IMR-90 (cell line): ENCODE measurements at regions not wholly inside any gene's neighbourhood (a gene's known extent, or its start where the extent isn't known, plus 50 kb on each side); places are given as distances from the start of the nearest gene placed in this dataset.

ENCODE experiments used
- ATAC-seq: fragments of 200-7000 bp; cut with Tn5 transposase; 2 replicates; pipeline ENCODE4 v1.9.1; 2020; ENCODE audit warnings: low read depth, mild to moderate bottlenecking, moderate library complexity
- BruUV-seq: library from RNA; stranded (reverse); fragments of 400-500 nt; replicated peaks from 2 replicates; lab custom pipeline; 2021; lab: Mats Ljungman, UMichigan
- CTCF ChIA-PET: fragments of 300-600 bp; formaldehyde crosslinking; extraction: SDS; loops from one replicate; lab custom pipeline; 2021; ENCODE audit warnings: antibody characterized with exemption; lab: Yijun Ruan, JAX
- POLR2A ChIA-PET: fragments of 300-600 bp; sonication (Branson Sonifier 250); formaldehyde crosslinking; loops from one replicate; lab custom pipeline; 2022; ENCODE audit warnings: antibody characterized with exemption; ENCODE audit not compliant: unreplicated experiment; lab: Charles Lee
- DNase-seq: peaks from one replicate; pipeline ENCODE4 v3.0.0; 2013
- H2AFZ ChIP-seq: replicated peaks from 2 replicates; pipeline ENCODE3; 2013; ENCODE audit warnings: low read length, mild to moderate bottlenecking; ENCODE audit not compliant: poor library complexity
- H2AK5ac ChIP-seq: 2 replicates; pipeline ENCODE4 v1.6.1; 2013; ENCODE audit warnings: low read depth, low read length, inconsistent platforms
- H2AK9ac ChIP-seq: replicated peaks from 2 replicates; pipeline ENCODE3; 2013; ENCODE audit warnings: mild to moderate bottlenecking, low read depth, low read length, moderate library complexity; ENCODE audit not compliant: poor library complexity
- H2BK120ac ChIP-seq: 2 replicates; pipeline ENCODE4 v1.6.1; 2013; ENCODE audit warnings: low read depth, low read length, inconsistent platforms
- H2BK15ac ChIP-seq: 3 replicates; pipeline ENCODE4 v1.6.1; 2013; ENCODE audit warnings: low read depth, low read length, inconsistent platforms
- H2BK20ac ChIP-seq: 2 replicates; pipeline ENCODE4 v1.6.1; 2013; ENCODE audit warnings: low read depth, mild to moderate bottlenecking, inconsistent platforms, low read length, moderate library complexity
- H2BK5ac ChIP-seq: 2 replicates; pipeline ENCODE4 v1.6.1; 2013; ENCODE audit warnings: mild to moderate bottlenecking, low read depth, low read length, inconsistent platforms; ENCODE audit not compliant: poor library complexity, severe bottlenecking
- H3K14ac ChIP-seq: replicated peaks from 2 replicates; pipeline ENCODE4 v1.6.1; 2013; ENCODE audit warnings: low read depth, low read length, inconsistent platforms
- H3K18ac ChIP-seq: 2 replicates; pipeline ENCODE4 v1.6.1; 2013; ENCODE audit warnings: low read depth, low read length, control low read depth
- H3K23ac ChIP-seq: 2 replicates; pipeline ENCODE4 v1.6.1; 2013; ENCODE audit warnings: low read depth, low read length, inconsistent platforms
- H3K27ac ChIP-seq: 2 replicates; pipeline ENCODE4 v1.5.1; 2013; ENCODE audit warnings: mild to moderate bottlenecking, control low read depth, low read length; ENCODE audit not compliant: insufficient read depth
- H3K27me3 ChIP-seq: 2 replicates; pipeline ENCODE4 v1.6.1; 2013; ENCODE audit warnings: low read length; ENCODE audit not compliant: control insufficient read depth, insufficient read depth
- H3K36me3 ChIP-seq: 2 replicates; pipeline ENCODE4 v1.6.1; 2013; ENCODE audit warnings: low read length, mixed read lengths; ENCODE audit not compliant: control insufficient read depth, insufficient read depth
- H3K4ac ChIP-seq: 2 replicates; pipeline ENCODE4 v1.6.1; 2013; ENCODE audit warnings: low read depth, low read length, inconsistent platforms
- H3K4me1 ChIP-seq: 2 replicates; pipeline ENCODE4 v1.6.1; 2013; ENCODE audit warnings: low read length, mixed read lengths; ENCODE audit not compliant: control insufficient read depth, insufficient read depth
- H3K4me2 ChIP-seq: 2 replicates; pipeline ENCODE4 v1.6.1; 2013; ENCODE audit warnings: low read depth, mild to moderate bottlenecking, control low read depth, low read length, moderate library complexity
- H3K4me3 ChIP-seq: 2 replicates; pipeline ENCODE4 v1.5.1; 2013; ENCODE audit warnings: low read depth, mild to moderate bottlenecking, control low read depth, low read length, moderate library complexity; ENCODE audit not compliant: insufficient read depth
- H3K56ac ChIP-seq: 2 replicates; pipeline ENCODE4 v1.6.1; 2013; ENCODE audit warnings: low read length, inconsistent platforms; ENCODE audit not compliant: insufficient read depth; ENCODE audit errors: extremely low read depth
- H3K79me1 ChIP-seq, 2 experiments: 2 replicates each; pipeline ENCODE4 v1.6.1; 2013; ENCODE audit warnings: low read length in 2 of 2, inconsistent platforms in 1 of 2, low read depth in 1 of 2
- H3K9ac ChIP-seq: 2 replicates; pipeline ENCODE4 v1.6.1; 2013; ENCODE audit warnings: low read depth, low read length, control low read depth
- H3K9me1 ChIP-seq: 2 replicates; pipeline ENCODE4 v1.6.1; 2013; ENCODE audit warnings: low read length, inconsistent platforms; ENCODE audit not compliant: insufficient read depth
- H3K9me3 ChIP-seq: 2 replicates; pipeline ENCODE4 v1.6.1; 2013; ENCODE audit warnings: low read length; ENCODE audit not compliant: control insufficient read depth, insufficient read depth
- H4K20me1 ChIP-seq: 2 replicates; pipeline ENCODE4 v1.6.1; 2013; ENCODE audit warnings: low read length, inconsistent platforms; ENCODE audit not compliant: insufficient read depth
- H4K5ac ChIP-seq: 2 replicates; pipeline ENCODE4 v1.6.1; 2013; ENCODE audit warnings: mild to moderate bottlenecking, low read depth, low read length, control low read depth
- H4K8ac ChIP-seq, 2 experiments: 2 replicates each; pipeline ENCODE4 v1.6.1; 2013; ENCODE audit warnings: low read depth in 2 of 2, low read length in 2 of 2, control low read depth in 1 of 2, inconsistent platforms in 1 of 2
- H4K91ac ChIP-seq: 2 replicates; pipeline ENCODE4 v1.6.1; 2013; ENCODE audit warnings: low read depth, low read length, inconsistent platforms; ENCODE audit not compliant: insufficient read depth
- RCOR1 ChIP-seq: IDR thresholded peaks from 2 replicates; pipeline ENCODE4 v1.6.1; 2012; ENCODE audit warnings: mild to moderate bottlenecking, low read length, improper control_type of control experiment; ENCODE audit not compliant: insufficient replicate concordance
- WGBS, 2 experiments: methylation state at CpG; one replicate each; pipeline versions ENCODE4 v1.1.5 to v1.1.7; 2013; ENCODE audit warnings: missing lambda C conversion rate in 2 of 2; ENCODE audit not compliant: insufficient read length in 1 of 2; ENCODE audit errors: extremely low coverage in 2 of 2; 5-methylcytosine and 5-hydroxymethylcytosine counted together
- dilution Hi-C: fragments of 300-500 bp; cut with HindIII; formaldehyde crosslinking; loops from one replicate; pipeline ENCODE4 v1.14.3; 2018; ENCODE audit warnings: low sequenced_read_pairs; ENCODE audit not compliant: unreplicated experiment
- in situ Hi-C: fragments of 300-500 bp; cut with MboI; formaldehyde crosslinking; loops from 3 replicates; pipeline ENCODE4 v1.14.3; 2019; ENCODE audit warnings: low sequenced_read_pairs, inconsistent platforms, mixed read lengths
- intact Hi-C: fragments of 100-400 bp; cut with micrococcal nuclease; formaldehyde crosslinking; loops from 2 replicates; pipeline ENCODE4 v1.10.0; 2022

- dilution Hi-C loops (no loop called here), intact Hi-C loops (no loop called here), in situ Hi-C loops (no loop called here)
- Histone ChIP-seq H3K18ac (no peak overlapping the region), H2BK20ac (no peak overlapping the region), H2BK120ac (no peak overlapping the region), H3K14ac (no peak overlapping the region), H4K91ac (no peak overlapping the region), H3K4ac (no peak overlapping the region), H2AK5ac (no peak overlapping the region), H2BK5ac (no peak overlapping the region), H3K4me1 (no peaks in the 10 kb centered on the region), H4K5ac (no peak overlapping the region), H3K9me1 (no peaks in the 10 kb centered on the region), H3K27me3 (peaks cover 18% of the 10 kb centered on the region), H4K8ac (no peak overlapping the region), H3K9me3 (no peaks in the 10 kb centered on the region), H2AK9ac (peak overlapping the region; percentile 45), H3K36me3 (no peaks in the 10 kb centered on the region), H3K27ac (no peak overlapping the region), H3K9ac (no peak overlapping the region), H3K4me2 (no peak overlapping the region), H3K79me1 (no peaks in the 10 kb centered on the region), H2BK15ac (no peak overlapping the region), H3K23ac (no peak overlapping the region), H4K20me1 (no peaks in the 10 kb centered on the region; the same call in 1 of the 2 replicates), H3K56ac (no peak overlapping the region), H2AFZ (no peak overlapping the region), H3K4me3 (no peak overlapping the region)
- WGBS, 2 experiments = 64% methylated on average over 3 of the region's 3 CpGs; no CpG with 5 or more reads in 1 of the 2 experiments
- DNase-seq = no peak
- ChIA-PET CTCF (no interaction called here), POLR2A (no interaction called here)
- ATAC-seq = no peak
- no peak for TF ChIP-seq RCOR1
- BruUV-seq = no TSS peak
Measured at GRCh38 chr2:217609952-217610351, 392.8 kb downstream of the TNS1 start.
